VCaP (cell line): ENCODE measurements at regions not wholly inside any gene's neighbourhood (a gene's known extent, or its start where the extent isn't known, plus 50 kb on each side); places are given as distances from the start of the nearest gene placed in this dataset.

Experiments
- H3K27ac ChIP-seq: fragments of 450-650 bp; 2 replicates; pipeline ENCODE4 v1.5.1; 2017
- TF ChIP-seq, protein P1 (sequence below): fragments of 450-650 bp; conservative IDR thresholded peaks from 2 replicates; pipeline ENCODE4 v1.5.1; 2017; ENCODE audit warnings: mild to moderate bottlenecking, moderate library complexity

DNA sequence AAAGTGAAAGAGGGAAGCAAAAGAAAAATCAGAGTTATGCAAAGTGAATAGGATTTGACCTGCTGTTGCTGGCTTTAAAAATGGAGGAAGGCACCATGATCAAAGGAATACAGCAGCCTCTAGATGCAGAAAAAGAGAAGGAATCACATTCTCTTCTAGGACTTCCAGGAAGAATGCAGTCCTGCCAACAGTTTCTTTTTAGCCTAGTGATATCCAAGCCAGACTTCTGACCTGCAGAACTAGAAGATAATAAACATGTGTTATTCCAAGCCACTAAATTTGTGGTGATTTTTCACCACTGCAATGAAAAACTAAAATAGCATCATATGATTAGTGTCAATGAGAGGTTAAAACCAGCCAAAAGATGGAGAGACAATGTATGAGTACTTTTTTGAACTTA lies 101.9 kb upstream of the ADAMTS5 start:
- H3K27ac ChIP-seq, result no peak overlapping the region

DNA sequence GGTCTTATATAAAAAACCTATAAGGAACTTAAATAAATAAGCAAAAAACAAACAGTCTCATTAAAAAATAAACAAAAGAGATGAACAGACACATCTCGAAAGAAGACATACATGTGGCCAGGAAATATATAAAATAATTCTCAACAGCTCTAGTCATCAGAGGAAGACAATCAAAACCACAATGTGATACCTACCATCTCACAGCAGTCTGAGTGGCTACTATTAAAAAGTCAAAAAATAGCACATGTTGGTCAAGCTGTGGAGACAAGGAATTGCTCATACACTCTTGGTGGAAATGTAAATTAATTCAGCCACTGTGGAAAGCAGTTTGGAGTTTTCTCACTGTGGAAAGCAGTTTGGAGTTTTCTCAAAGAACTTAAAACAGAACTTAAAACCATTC lies 100.3 kb upstream of the ADAMTS5 start:
- TF ChIP-seq, protein P1, sequence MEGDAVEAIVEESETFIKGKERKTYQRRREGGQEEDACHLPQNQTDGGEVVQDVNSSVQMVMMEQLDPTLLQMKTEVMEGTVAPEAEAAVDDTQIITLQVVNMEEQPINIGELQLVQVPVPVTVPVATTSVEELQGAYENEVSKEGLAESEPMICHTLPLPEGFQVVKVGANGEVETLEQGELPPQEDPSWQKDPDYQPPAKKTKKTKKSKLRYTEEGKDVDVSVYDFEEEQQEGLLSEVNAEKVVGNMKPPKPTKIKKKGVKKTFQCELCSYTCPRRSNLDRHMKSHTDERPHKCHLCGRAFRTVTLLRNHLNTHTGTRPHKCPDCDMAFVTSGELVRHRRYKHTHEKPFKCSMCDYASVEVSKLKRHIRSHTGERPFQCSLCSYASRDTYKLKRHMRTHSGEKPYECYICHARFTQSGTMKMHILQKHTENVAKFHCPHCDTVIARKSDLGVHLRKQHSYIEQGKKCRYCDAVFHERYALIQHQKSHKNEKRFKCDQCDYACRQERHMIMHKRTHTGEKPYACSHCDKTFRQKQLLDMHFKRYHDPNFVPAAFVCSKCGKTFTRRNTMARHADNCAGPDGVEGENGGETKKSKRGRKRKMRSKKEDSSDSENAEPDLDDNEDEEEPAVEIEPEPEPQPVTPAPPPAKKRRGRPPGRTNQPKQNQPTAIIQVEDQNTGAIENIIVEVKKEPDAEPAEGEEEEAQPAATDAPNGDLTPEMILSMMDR, result no peak
- no peak overlapping the region for H3K27ac ChIP-seq

More for the DNA sequence above, 101.9 kb upstream of the ADAMTS5 start:
- TF ChIP-seq, protein P1, result no peak

DNA sequence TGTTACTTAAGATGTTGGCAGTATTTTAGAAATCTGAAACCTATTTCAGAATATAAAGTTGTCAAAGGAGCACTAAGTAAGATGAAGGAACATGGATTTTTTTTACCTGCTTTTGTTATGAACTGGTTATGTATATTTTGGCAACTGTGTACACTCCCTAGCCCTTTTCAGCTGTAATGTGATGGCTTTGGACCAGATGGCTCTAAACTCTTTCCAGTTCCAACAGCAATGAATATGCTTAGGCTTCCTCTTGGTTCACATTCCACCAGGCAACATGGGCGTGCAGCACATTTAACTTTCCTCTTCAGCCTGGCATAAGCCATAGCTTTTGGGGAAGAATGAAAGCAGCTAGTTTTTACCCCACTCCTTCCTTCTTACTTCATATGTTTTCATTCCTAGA lies 95.6 kb upstream of the ADAMTS5 start:
- TF ChIP-seq, protein P1, result no peak
- H3K27ac ChIP-seq, result no peak overlapping the region

GRCh38 chr21:27061770-27062169 lies 94.9 kb upstream of the ADAMTS5 start:
- TF ChIP-seq, protein P1, result no peak
- H3K27ac ChIP-seq, result no peak overlapping the region

GRCh38 chr21:27060190-27060589 lies 93.3 kb upstream of the ADAMTS5 start:
- TF ChIP-seq, protein P1, result no peak
- no peak overlapping the region for H3K27ac ChIP-seq

GRCh38 chr21:27058673-27059605 lies 92.1 kb upstream of the ADAMTS5 start:
- H3K27ac ChIP-seq, result no peak overlapping the region
- TF ChIP-seq, protein P1, result no peak

DNA sequence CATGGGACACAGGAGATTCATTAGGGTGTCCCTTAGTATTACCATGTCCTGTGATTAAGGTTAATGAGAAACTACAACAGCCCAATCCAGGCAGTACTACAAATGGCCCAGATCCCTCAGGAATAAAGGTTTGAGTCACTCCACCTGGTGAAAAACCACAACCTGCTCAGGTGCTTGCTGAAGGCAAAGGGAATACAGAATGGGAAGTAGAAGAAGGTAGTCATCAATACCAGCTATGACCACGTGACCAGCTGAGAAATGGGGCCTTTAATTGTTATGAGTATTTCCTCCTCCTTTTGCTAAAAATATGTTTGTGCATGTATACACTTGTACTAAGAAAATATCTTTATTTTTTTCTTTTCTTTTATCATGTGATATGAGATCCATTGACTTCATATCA lies 91.1 kb upstream of the ADAMTS5 start:
- H3K27ac ChIP-seq, result no peak overlapping the region
- TF ChIP-seq, protein P1, result no peak
